GM19467 (cell line): ENCODE measurements at regions not wholly inside any gene's neighbourhood (a gene's known extent, or its start where the extent isn't known, plus 50 kb on each side); places are given as distances from the start of the nearest gene placed in this dataset.

Source experiments
- ATAC-seq: cut with Tn5 transposase; IDR thresholded peaks from one replicate; pipeline ENCODE4 v1.9.1; 2021; ENCODE audit warnings: mild to moderate bottlenecking, moderate library complexity; ENCODE audit not compliant: unreplicated experiment

DNA sequence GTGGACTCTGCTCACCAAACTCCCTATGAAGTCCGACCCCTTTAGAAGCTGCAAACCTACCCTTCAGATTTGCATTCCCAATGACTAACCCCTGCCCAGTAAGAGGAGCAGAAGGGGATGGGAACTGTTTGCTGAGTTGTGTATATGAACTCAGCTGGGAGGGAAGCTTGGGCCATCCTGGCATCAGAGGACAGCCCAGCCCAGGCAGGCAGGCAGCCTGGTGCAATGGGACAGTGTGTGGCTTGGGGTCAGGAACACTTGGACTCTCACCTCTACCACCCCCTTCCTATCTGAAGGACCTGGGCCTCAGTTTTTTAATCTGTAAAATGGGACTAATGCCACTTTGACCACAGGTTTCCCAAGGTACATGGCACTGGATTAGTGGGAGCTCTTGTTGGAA lies 147.4 kb upstream of the GPR26 start:
- ATAC-seq: no peak

DNA sequence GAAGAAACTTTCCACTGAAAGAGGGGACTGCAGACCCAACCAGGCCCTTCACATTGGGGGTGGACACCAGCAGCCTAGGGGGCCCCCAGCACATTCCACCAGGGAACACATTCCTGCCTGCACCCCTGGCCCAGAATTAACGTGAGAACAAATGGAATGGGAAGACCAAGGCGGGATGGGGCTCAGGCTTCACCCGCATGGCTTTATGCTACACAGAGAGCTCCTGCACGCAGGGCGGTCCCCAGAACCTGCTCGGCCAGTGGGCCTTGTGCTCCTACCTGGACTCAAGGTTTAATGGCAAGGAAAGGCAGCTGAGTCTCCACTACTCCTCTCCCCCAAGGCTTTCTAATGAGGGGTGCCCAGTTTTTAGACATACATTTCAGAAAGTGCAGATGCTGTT lies 146.3 kb upstream of the GPR26 start:
- ATAC-seq: no peak

DNA sequence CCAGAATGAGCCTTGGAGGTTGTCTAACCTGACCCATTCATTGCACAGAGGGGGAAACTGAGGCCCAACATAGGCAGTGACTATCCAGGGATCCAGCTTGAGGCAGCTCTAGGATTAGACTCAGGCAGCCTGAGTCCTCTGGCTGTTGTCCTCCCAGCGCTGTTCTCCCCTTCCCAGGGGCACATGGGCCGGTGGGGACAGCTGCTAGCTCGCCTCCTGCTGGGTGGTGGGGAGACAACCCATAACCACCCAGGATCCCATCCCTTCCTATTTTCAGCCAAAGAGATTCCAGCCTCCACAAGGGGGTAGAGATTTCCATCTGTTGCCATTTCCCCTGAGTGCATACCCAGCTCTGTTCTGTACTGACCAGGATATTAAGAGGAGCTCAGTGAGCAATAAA lies 145.1 kb upstream of the GPR26 start:
- ATAC-seq: no peak

DNA sequence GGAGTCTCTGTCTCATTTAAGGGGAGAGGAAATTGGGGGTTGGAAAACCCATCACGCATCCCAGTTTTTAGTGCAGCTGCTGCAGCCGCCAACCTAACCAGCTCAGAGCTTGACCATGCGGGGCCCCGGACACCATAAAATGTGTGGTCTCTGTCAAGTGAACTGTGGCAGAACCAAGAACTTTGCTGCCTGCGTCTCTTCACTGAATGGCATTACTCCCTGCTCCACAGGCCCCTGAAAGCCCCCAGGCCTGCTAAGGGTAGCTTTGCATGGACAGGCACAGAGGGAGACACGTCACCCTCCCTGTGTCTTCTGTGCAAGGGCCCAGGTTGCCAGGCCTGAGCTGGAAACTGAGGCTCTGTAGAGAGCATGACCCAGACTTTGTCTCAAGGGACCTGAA lies 144.6 kb upstream of the GPR26 start:
- no peak for ATAC-seq

DNA sequence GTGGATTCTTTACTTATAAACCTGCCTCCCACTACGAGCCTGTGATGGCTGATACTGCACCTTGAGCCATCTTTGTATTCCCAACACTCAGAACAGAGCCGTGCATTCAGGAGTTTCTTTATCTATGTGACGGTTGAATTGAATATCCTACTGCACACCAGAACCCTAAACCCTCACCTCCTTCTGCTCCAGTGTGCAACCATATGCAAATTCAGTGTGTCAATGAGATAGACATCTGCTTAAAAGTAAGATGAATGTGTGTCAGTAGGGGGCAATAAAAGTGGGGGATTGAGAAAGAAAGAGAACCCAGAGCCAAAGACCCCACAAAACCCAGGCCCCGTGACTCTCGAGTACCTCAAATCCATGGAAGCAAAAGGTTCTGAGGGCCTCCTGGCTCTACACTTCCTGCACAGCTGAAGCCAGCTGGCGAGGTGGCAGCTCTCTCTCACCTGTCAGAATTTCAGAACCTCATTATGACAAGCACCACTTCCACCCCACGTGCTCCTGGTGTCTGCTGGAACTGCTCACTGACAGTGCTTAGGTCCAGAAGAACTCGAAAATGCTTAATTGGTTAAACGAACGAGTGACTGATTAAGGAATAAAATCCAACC lies 143.3 kb upstream of the GPR26 start:
- ATAC-seq: no peak

DNA sequence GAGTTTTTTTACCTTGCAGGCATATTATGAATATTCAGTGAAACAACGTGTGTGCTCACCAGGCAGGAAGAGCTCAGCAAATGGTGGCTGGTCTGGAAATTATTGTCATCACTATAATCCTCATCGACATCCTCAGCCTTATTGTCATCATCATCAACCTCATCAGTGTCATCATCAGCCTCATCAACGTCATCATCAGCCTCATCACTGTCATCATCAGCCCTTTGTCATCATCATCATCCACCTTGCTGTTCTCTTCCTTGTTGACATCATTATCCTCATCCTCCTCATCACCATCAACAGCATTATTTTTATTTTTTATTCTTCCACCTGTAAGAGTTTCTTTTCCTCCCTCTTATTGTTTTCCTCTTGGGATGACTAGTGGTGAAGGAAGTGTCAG lies 142.3 kb upstream of the GPR26 start:
- no peak for ATAC-seq

DNA sequence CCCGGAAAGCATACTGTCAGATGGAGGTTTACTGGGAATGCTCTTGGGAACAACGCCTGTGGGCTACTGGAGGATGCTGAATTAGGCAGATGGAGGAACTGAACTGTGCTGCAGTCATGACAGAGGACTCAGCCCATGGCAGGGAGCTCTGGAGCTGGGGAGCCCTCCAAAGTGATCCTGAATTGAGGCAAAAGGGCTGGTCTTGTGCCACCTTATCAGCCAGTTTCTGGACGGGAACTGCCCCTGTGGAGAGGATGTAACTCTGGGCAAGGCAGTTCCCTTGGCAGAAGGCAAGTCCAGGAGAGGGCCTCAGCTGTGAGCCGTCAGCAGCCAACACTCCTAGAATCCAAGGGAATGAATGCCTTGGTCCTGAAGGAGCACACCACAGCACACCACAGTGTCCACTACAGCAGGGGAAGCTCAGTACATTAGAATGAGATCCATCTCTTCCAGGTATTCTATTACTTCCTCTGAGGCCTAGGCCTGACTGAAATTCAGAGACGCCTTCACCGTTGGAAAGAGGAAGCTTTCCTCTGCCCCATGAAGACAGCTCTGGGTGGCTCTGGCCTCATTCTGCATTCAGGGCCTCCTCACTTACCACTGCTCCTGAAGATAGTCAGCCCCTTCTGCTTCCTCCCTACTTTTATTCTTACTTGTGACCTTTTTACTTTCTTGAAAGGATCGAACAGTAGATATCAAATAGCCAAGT lies 139.6 kb upstream of the GPR26 start:
- ATAC-seq: no peak

DNA sequence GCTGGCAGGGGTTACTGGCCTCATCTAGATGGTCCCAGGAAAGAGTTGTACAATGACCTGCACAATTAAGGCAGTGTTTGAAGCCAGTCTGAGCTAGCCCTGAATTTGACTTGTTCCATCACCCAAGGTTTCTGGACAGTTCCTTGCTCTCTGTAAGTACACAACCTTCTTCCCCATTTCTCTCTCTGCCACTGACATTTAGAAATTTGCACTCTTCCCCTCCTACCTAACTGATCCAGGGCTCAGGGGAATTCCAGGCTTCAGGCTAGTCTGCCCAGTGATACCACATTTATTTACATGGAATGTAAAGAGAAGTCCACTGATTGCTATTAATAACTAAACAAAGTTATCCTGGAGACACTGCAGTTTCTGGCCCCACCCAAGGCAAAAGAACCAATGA lies 139.0 kb upstream of the GPR26 start:
- no peak for ATAC-seq

DNA sequence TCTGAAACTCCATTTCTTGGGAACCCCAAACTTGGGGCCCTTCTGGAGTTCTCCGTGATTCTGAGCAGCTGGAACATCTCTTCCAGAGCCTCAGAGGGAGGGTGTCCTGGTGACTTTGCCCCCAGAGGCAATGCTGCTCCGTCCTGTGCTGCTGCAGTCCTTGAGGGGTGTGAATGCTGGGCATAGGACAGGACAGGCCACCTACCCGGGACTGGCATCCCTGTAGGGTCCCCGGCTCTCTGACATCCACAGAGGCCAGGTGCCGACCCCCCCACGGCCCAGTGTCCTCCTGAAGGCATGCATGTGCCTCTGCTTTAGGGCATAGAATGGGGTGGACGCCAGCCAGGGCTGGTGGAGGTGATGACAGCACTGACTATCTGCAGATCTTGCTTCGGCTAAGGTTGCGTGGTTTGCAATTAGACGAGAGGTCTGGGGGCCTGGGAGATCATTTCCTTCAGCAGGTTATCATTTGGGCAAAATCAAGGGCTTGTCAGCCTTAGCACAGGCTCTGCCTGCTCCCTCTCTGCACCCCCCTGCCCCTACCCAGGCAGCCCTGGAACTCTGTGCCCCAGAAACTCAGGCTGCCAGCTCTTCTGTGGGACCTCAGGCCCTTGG lies 136.9 kb upstream of the GPR26 start:
- no peak for ATAC-seq

DNA sequence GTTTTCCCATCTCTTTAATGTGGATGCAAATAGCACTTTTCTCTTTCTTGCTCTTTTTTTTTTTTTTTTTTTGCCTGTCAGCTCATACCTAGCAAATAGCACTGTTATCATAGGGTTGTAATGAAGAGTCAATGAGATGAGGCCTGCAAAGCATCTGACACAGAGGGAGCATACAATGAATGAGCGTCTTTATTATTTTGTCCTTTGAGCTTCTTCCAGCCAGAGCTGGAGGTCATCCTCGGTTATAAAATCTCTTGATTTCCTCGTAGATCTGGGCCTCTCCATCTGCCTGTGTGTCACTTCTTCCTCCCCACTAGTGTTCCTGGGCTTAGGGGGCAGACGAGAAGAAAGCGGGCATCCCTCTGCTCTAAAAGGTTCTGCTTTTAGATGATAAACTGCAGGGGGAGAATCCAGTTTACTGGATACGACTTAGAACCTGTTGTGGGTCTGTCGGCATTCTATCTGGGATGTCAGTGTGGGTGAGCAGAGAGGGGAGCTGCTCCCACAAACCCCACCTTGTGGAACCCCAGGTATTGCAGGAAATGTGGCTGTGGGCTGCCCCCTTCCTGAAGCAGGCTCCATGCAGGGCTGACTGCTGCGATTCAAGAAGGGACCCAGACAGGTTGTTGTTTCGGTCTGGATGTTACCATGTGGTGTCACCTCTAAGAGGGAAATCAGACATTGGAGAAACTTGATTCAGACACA lies 135.8 kb upstream of the GPR26 start:
- ATAC-seq: no peak

DNA sequence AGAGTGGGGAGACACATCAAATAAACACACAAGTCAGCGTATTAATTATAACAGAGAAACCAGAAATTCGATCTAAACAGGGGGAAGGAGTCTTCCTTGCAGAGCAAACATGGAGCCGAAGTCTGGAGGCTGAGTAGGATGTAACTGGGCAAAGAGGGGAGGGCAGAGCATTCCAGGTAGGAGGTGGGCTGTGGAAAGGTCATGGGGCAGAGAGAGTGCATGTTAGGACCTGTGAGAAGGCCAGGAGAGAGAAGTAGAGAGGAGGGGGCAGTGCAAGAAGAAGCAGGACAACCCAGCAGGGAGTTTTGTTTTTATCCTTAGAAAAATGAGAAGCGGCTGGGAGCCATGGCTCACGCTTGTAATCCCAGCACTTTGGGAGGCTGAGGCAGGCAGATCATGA lies 130.8 kb upstream of the GPR26 start:
- no peak for ATAC-seq

DNA sequence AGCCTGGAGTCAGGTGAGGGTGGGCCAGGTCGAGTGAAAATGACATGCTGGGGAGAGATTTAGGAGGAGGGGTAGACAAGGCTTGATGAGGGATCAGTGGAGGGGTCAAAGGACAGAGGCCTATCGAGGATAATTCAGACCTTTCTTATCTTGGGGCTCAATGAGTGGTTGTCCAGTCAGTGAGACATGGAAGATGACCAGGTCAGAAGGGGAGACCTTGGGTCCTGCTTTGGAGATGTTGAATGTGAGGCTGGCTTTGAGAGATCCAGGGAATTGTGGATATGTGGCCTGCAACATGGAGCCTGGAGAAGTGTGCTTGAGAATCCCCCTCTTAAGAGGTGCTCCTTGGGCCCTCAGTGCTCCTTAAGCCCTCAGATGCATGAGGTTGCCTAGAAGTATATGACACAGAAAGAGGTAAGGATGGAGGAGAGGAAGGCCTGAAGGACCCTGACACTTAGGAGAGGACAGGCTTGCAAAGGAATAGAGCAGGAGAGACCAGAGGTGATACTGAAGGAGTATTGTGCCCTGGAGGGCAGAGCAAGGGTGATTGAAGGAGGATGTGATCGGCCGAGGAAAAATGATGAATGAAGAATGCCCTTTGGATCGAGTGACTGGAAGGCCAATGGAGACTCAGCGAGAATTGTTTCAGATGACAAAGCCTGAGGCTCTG lies 129.8 kb upstream of the GPR26 start:
- ATAC-seq: no peak

DNA sequence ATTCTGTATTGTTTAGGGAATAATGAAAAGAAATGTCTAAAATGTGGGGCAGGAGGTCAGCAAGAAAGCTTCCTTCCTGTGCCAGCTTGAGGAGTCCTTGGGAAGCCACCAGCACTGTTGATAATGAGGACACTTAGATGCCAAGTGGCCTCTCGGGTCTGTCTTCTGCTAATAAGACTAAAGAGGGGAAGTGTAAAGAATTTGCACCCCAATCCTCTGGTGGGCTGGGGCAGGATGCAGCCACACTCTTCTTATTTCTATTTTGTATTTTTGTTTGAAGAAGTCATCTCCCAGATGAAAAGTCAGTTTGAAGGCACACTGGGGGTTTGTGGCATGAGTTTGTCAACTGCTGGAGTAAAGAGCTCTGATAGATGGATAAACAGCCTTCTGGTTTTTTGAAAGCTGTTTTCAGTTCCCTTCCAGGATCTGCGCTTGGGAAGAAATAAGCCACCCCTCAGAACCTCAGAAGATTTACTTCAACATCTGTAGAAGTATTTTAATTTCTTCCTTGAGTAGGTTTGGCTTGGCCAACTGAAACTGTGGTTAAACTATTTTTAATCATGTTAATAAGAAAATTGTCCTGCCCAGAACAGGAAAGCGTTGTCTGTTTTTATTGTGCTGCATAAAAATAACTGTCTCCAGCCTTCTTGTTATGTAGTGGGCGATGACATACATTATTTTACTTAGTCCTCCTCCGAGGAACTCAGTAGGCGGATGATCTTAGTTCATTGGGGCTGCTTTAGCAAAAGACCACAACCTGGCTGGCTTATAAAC lies 128.8 kb upstream of the GPR26 start:
- no peak for ATAC-seq

DNA sequence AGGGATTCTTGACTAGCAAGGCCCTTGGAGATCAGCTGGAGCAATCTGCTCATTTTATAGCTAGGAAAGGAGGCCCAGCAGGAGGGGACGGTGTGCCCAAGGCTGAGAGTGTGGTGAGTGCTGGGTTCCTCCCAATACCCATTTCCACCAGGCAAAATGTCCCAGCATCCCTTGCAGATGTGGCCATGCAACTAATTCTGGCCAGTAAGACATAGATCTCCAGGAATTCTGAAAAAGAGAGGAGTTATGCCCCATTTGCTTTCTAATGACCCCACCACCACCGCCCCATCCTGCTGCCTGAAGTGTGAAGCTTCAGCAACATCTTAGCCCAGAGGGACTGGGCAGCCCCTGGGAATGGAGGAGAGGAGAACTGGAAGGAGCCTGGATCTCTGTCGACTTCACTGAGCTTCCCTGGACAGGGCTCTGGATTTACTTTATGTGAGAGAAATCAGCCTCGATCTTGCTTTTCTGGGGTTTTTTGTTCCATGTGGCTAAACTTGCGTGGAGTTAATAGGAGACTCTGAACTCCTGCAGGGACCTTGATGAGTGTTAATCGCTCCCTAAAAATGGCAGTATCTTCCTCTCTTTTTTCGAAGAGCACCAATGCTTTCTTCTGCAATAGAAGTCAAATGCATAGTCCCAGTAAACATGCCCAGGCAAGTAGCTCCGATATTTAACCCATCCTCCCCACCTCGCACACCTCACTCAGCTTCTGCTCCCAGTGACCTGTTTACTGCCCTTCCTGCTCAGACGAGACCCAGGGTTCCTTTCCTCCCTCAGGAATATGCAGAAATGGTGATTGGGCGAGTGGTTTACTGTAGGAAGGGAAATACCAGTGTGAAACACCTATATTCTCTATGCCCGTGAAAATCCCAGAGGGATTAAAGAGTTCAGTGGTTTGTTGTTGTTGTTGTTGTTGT lies 127.5 kb upstream of the GPR26 start:
- ATAC-seq: no peak

DNA sequence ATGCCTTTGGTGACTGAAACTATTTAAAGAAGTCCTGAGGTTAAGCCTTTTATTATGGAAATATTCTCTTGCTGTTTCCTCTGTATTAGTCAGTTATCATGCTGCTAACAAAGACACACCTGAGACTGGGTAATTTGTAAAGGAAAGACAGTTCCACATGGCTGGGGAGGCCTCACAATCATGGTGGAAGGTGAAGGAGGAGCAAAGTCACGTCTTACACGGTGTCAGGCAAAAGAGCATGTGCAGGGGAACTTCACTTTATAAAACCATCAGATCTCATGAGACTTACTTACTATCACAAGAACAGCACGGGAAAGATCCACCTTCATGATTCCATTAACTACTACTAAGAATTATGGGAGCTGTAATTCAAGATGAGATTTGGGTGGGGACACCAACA lies 121.2 kb upstream of the GPR26 start:
- no peak for ATAC-seq

DNA sequence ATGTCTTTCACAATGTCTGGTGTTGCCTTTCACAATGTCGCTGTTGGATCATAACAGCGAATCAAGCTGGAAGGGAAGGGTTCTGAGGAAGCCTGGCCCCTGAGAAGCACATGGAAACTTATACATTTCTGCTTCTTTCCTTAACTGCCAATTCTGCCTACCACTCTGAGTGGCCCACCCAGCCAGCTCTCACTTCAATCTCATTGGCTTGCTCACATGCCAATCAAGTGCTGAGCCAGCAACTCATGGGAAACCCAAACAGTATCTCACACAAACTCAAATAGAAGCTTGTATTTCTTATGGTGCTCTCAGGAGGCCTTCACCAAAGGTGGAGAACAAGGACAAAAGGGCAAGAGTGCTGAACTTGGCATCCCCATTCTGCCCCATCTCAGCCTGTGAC lies 117.4 kb upstream of the GPR26 start:
- ATAC-seq: no peak

DNA sequence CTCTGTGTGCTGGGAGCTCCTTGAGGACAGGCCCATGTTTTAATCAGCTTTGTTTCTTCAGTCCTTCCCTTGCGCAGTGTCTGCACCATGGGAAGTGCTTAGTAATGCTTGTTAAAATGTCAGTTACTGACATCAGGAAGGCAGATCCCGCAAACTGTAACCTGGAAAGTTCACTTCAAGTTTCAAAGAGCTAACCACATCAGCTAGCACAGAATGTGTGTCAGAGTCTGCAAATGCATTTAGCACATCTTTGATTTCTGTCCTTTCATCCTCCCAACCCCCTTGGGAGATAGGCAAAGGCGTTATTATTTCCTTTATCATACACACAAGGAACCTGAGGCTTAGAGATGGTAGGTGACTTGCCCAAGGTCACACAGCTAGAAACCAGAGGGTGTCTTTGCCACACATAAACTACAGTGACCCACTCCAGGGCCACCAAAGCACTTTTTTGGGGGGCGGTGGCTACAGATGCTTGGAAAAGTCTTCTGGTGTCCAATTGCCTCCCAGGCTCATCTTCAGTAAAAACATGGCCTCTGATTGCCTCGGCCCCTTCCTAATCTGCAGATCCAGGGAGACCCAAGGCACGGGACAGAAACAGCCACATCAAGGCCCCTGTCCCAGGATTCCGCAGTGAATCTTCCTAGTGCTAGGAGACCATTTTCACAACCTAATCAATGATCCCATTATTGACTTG lies 116.2 kb upstream of the GPR26 start:
- ATAC-seq: no peak

DNA sequence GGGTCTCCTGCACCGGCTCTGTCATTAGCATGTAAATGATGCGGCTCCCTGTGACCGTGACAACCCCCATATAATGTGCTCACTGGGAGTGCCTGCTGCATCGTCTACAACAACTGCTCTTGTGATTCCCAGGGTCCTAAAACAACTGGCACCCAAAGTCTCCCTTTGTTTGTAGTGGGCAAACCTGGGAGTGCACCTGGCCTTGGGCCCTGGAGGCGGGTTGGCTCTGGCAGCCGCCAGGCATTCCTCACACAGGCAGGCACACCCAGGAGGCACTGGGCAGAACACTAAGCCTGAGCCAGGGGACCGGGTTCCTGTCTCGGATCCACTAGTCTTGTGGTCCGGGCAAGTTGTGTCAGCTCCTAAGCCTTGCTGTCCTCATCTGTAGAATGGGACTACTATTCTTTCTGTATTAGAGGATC lies 115.5 kb upstream of the GPR26 start:
- no peak for ATAC-seq

DNA sequence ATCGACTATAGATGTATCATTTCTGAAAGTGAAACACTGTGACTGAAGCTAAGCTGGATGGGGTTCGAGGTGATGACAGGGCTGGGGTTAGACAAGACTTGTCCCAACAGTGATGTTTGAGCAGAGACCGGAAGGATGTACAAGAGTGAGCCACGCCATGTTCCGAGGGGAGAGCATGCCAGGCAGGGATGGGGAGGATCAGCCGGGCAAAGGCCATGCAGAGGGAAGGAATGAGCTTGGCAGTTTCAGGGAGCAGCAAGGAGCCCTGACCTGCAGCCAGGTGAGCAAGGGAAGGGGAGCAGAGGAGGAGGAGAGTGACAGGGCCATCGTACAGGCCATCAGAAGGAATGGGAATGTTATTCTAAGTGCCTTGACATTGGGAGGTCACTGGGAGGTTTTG lies 114.9 kb upstream of the GPR26 start:
- ATAC-seq: no peak
